WTC11 (cell line): ENCODE measurements at regions not wholly inside any gene's neighbourhood (a gene's known extent, or its start where the extent isn't known, plus 50 kb on each side); places are given as distances from the start of the nearest gene placed in this dataset.

Source experiments
- ATAC-seq: fragments of 200-7000 bp; cut with Tn5 transposase; 2 replicates; pipeline ENCODE4 v1.10.0; 2021; ENCODE audit warnings: mild to moderate bottlenecking, moderate library complexity
- CTCF ChIA-PET: fragments of 300-600 bp; sonication (Branson Sonifier 250); formaldehyde crosslinking; loops from one replicate; lab custom pipeline; 2021; ENCODE audit warnings: antibody characterized with exemption; lab: Charles Lee
- POLR2A ChIA-PET: fragments of 350-600 bp; sonication (Branson Sonifier 250); formaldehyde crosslinking; loops from one replicate; lab custom pipeline; 2021; ENCODE audit warnings: antibody characterized with exemption; lab: Charles Lee
- DNase-seq: peaks from one replicate; pipeline ENCODE4 v3.0.0; 2021; ENCODE audit warnings: low spot score
- H3K27ac Mint-ChIP-seq: 2 replicates; pipeline ENCODE4 v1.8.0; 2021; ENCODE audit warnings: mixed read lengths
- H3K27me3 Mint-ChIP-seq: 2 replicates; pipeline ENCODE4 v1.8.0; 2021; ENCODE audit warnings: low read depth, mild to moderate bottlenecking, moderate library complexity, mixed read lengths
- H3K36me3 Mint-ChIP-seq: 2 replicates; pipeline ENCODE4 v1.8.0; 2021; ENCODE audit warnings: mixed read lengths
- H3K4me1 Mint-ChIP-seq: 2 replicates; pipeline ENCODE4 v1.8.0; 2022; ENCODE audit warnings: mixed read lengths
- H3K4me3 Mint-ChIP-seq: 2 replicates; pipeline ENCODE4 v1.8.0; 2021; ENCODE audit warnings: mild to moderate bottlenecking, moderate library complexity, mixed read lengths
- H3K9me3 Mint-ChIP-seq: 2 replicates; pipeline ENCODE4 v1.8.0; 2021; ENCODE audit warnings: mixed read lengths
- GABPB1 ChIP-seq: sonication (generic); formaldehyde crosslinking; IDR thresholded peaks from 2 replicates; pipeline ENCODE4 v1.8.1; 2023; ENCODE audit warnings: mild to moderate bottlenecking, missing genetic modification reagents
- NR1H2 ChIP-seq: sonication (generic); formaldehyde crosslinking; IDR thresholded peaks from 2 replicates; pipeline ENCODE4 v1.9.0; 2021; ENCODE audit warnings: mild to moderate bottlenecking, moderate library complexity, missing genetic modification reagents
- NR3C1 ChIP-seq: sonication (generic); formaldehyde crosslinking; conservative IDR thresholded peaks from 2 replicates; pipeline ENCODE4 v1.8.1; 2023; ENCODE audit warnings: low read depth, mild to moderate bottlenecking, missing genetic modification reagents
- RORB ChIP-seq: fragments of 250-450 bp; sonication (Bioruptor Pico); IDR thresholded peaks from 2 replicates; pipeline ENCODE4 v1.9.0; 2021; ENCODE audit warnings: mild to moderate bottlenecking
- SMAD3 ChIP-seq: sonication (generic); formaldehyde crosslinking; IDR thresholded peaks from 2 replicates; pipeline ENCODE4 v1.8.0; 2022; ENCODE audit warnings: missing genetic modification reagents, mild to moderate bottlenecking, borderline replicate concordance
- SOX15 ChIP-seq: fragments of 250-450 bp; sonication (Bioruptor Pico); IDR thresholded peaks from 2 replicates; pipeline ENCODE4 v1.9.0; 2021; ENCODE audit warnings: mild to moderate bottlenecking
- ZNF219 ChIP-seq: sonication (generic); formaldehyde crosslinking; IDR thresholded peaks from 2 replicates; pipeline ENCODE4 v1.8.0; 2023; ENCODE audit warnings: missing genetic modification reagents, mild to moderate bottlenecking, borderline replicate concordance
- ZNF317 ChIP-seq: sonication (generic); formaldehyde crosslinking; IDR thresholded peaks from 2 replicates; pipeline ENCODE4 v1.8.1; 2023; ENCODE audit warnings: low read depth, mild to moderate bottlenecking, moderate library complexity, missing genetic modification reagents, borderline replicate concordance
- ZNF396 ChIP-seq: fragments of 250-450 bp; sonication (Bioruptor Pico); IDR thresholded peaks from 2 replicates; pipeline ENCODE4 v1.8.0; 2021; ENCODE audit warnings: mild to moderate bottlenecking, moderate library complexity, borderline replicate concordance
- TF ChIP-seq, protein P1 (sequence below): sonication (generic); formaldehyde crosslinking; conservative IDR thresholded peaks from 2 replicates; pipeline ENCODE4 v1.8.1; 2022; ENCODE audit warnings: mild to moderate bottlenecking, missing genetic modification reagents
- TF ChIP-seq, protein P2 (sequence below): fragments of 250-450 bp; sonication (Bioruptor Pico); IDR thresholded peaks from 2 replicates; pipeline ENCODE4 v1.9.0; 2021; ENCODE audit warnings: moderate library complexity, mild to moderate bottlenecking, inconsistent platforms, borderline replicate concordance
- TF ChIP-seq, protein P3 (sequence below): fragments of 250-450 bp; sonication (Bioruptor Pico); IDR thresholded peaks from 2 replicates; pipeline ENCODE4 v1.9.0; 2021; ENCODE audit warnings: mild to moderate bottlenecking
- TF ChIP-seq, protein P4 (sequence below): sonication (generic); formaldehyde crosslinking; IDR thresholded peaks from 2 replicates; pipeline ENCODE4 v1.8.0; 2023; ENCODE audit warnings: missing genetic modification reagents, mild to moderate bottlenecking, borderline replicate concordance
- TF ChIP-seq, protein P5 (sequence below): sonication (generic); formaldehyde crosslinking; IDR thresholded peaks from 2 replicates; pipeline ENCODE4 v1.8.1; 2023; ENCODE audit warnings: mild to moderate bottlenecking, moderate library complexity, missing genetic modification reagents
- TF ChIP-seq, protein P6 (sequence below): sonication (generic); formaldehyde crosslinking; conservative IDR thresholded peaks from 2 replicates; pipeline ENCODE4 v1.8.1; 2023; ENCODE audit warnings: mild to moderate bottlenecking, low read depth, missing genetic modification reagents, moderate library complexity
- TF ChIP-seq, protein P7 (sequence below): fragments of 250-450 bp; sonication (Bioruptor Pico); IDR thresholded peaks from 2 replicates; pipeline ENCODE4 v2.1.2; 2022; ENCODE audit warnings: mild to moderate bottlenecking, moderate library complexity
- TF ChIP-seq, protein P8 (sequence below): fragments of 200-600 bp; IDR thresholded peaks from 2 replicates; pipeline ENCODE4 v1.8.0; 2022; ENCODE audit warnings: antibody characterized with exemption
- TF ChIP-seq, protein P9 (sequence below): sonication (generic); formaldehyde crosslinking; IDR thresholded peaks from 2 replicates; pipeline ENCODE4 v1.8.1; 2023; ENCODE audit warnings: mild to moderate bottlenecking, missing genetic modification reagents

DNA sequence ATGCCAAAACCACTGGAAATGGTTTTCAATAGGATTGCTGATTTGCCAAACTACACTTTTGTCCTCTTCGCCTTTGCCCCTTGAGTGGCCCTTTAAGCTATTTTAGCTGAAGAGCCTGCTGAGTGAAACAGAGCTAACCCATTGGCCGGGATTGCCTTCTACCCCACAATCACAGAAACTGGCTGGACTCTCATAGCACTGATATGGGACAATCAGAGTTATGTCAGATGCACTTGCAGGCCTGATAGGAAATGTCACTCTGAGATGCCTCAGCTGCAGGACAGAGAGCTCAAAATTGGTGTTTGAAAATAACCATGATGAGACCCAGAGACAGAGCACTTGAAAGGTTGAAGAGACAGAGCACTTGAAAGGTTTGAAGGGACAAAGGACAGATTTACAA lies 354.4 kb downstream of the BRINP2 start:
- Mint-ChIP-seq H3K4me3 (no peak overlapping the region), H3K27me3 (no peaks in the 10 kb centered on the region), H3K27ac (no peak overlapping the region), H3K36me3 (no peaks in the 10 kb centered on the region), H3K9me3 (no peaks in the 10 kb centered on the region), H3K4me1 (peaks cover 6% of the 10 kb centered on the region)
- ChIA-PET POLR2A (no interaction called here), CTCF (no interaction called here)
- no peak for DNase-seq
- no peak for ATAC-seq
- TF ChIP-seq NR3C1: no peak
- TF ChIP-seq, protein P1, sequence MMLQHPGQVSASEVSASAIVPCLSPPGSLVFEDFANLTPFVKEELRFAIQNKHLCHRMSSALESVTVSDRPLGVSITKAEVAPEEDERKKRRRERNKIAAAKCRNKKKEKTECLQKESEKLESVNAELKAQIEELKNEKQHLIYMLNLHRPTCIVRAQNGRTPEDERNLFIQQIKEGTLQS (CRISPR knock-in tag): no peak
- no peak for TF ChIP-seq NR1H2 (CRISPR knock-in tag)
- no peak for TF ChIP-seq ZNF219 (CRISPR knock-in tag)
- TF ChIP-seq, protein P2, sequence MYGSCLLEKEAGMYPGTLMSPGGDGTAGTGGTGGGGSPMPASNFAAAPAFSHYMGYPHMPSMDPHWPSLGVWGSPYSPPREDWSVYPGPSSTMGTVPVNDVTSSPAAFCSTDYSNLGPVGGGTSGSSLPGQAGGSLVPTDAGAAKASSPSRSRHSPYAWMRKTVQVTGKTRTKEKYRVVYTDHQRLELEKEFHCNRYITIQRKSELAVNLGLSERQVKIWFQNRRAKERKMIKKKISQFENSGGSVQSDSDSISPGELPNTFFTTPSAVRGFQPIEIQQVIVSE (CRISPR knock-in tag): no peak
- TF ChIP-seq, protein P3, sequence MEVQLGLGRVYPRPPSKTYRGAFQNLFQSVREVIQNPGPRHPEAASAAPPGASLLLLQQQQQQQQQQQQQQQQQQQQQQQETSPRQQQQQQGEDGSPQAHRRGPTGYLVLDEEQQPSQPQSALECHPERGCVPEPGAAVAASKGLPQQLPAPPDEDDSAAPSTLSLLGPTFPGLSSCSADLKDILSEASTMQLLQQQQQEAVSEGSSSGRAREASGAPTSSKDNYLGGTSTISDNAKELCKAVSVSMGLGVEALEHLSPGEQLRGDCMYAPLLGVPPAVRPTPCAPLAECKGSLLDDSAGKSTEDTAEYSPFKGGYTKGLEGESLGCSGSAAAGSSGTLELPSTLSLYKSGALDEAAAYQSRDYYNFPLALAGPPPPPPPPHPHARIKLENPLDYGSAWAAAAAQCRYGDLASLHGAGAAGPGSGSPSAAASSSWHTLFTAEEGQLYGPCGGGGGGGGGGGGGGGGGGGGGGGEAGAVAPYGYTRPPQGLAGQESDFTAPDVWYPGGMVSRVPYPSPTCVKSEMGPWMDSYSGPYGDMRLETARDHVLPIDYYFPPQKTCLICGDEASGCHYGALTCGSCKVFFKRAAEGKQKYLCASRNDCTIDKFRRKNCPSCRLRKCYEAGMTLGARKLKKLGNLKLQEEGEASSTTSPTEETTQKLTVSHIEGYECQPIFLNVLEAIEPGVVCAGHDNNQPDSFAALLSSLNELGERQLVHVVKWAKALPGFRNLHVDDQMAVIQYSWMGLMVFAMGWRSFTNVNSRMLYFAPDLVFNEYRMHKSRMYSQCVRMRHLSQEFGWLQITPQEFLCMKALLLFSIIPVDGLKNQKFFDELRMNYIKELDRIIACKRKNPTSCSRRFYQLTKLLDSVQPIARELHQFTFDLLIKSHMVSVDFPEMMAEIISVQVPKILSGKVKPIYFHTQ (CRISPR knock-in tag): no peak
- TF ChIP-seq, protein P4, sequence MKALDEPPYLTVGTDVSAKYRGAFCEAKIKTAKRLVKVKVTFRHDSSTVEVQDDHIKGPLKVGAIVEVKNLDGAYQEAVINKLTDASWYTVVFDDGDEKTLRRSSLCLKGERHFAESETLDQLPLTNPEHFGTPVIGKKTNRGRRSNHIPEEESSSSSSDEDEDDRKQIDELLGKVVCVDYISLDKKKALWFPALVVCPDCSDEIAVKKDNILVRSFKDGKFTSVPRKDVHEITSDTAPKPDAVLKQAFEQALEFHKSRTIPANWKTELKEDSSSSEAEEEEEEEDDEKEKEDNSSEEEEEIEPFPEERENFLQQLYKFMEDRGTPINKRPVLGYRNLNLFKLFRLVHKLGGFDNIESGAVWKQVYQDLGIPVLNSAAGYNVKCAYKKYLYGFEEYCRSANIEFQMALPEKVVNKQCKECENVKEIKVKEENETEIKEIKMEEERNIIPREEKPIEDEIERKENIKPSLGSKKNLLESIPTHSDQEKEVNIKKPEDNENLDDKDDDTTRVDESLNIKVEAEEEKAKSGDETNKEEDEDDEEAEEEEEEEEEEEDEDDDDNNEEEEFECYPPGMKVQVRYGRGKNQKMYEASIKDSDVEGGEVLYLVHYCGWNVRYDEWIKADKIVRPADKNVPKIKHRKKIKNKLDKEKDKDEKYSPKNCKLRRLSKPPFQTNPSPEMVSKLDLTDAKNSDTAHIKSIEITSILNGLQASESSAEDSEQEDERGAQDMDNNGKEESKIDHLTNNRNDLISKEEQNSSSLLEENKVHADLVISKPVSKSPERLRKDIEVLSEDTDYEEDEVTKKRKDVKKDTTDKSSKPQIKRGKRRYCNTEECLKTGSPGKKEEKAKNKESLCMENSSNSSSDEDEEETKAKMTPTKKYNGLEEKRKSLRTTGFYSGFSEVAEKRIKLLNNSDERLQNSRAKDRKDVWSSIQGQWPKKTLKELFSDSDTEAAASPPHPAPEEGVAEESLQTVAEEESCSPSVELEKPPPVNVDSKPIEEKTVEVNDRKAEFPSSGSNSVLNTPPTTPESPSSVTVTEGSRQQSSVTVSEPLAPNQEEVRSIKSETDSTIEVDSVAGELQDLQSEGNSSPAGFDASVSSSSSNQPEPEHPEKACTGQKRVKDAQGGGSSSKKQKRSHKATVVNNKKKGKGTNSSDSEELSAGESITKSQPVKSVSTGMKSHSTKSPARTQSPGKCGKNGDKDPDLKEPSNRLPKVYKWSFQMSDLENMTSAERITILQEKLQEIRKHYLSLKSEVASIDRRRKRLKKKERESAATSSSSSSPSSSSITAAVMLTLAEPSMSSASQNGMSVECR (CRISPR knock-in tag): no peak
- no peak for TF ChIP-seq ZNF317
- TF ChIP-seq, protein P5, sequence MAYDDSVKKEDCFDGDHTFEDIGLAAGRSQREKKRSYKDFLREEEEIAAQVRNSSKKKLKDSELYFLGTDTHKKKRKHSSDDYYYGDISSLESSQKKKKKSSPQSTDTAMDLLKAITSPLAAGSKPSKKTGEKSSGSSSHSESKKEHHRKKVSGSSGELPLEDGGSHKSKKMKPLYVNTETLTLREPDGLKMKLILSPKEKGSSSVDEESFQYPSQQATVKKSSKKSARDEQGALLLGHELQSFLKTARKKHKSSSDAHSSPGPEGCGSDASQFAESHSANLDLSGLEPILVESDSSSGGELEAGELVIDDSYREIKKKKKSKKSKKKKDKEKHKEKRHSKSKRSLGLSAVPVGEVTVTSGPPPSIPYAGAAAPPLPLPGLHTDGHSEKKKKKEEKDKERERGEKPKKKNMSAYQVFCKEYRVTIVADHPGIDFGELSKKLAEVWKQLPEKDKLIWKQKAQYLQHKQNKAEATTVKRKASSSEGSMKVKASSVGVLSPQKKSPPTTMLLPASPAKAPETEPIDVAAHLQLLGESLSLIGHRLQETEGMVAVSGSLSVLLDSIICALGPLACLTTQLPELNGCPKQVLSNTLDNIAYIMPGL: no peak
- TF ChIP-seq RORB (CRISPR knock-in tag): no peak
- TF ChIP-seq, protein P6, sequence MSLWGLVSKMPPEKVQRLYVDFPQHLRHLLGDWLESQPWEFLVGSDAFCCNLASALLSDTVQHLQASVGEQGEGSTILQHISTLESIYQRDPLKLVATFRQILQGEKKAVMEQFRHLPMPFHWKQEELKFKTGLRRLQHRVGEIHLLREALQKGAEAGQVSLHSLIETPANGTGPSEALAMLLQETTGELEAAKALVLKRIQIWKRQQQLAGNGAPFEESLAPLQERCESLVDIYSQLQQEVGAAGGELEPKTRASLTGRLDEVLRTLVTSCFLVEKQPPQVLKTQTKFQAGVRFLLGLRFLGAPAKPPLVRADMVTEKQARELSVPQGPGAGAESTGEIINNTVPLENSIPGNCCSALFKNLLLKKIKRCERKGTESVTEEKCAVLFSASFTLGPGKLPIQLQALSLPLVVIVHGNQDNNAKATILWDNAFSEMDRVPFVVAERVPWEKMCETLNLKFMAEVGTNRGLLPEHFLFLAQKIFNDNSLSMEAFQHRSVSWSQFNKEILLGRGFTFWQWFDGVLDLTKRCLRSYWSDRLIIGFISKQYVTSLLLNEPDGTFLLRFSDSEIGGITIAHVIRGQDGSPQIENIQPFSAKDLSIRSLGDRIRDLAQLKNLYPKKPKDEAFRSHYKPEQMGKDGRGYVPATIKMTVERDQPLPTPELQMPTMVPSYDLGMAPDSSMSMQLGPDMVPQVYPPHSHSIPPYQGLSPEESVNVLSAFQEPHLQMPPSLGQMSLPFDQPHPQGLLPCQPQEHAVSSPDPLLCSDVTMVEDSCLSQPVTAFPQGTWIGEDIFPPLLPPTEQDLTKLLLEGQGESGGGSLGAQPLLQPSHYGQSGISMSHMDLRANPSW (CRISPR knock-in tag): no peak
- TF ChIP-seq, protein P7, sequence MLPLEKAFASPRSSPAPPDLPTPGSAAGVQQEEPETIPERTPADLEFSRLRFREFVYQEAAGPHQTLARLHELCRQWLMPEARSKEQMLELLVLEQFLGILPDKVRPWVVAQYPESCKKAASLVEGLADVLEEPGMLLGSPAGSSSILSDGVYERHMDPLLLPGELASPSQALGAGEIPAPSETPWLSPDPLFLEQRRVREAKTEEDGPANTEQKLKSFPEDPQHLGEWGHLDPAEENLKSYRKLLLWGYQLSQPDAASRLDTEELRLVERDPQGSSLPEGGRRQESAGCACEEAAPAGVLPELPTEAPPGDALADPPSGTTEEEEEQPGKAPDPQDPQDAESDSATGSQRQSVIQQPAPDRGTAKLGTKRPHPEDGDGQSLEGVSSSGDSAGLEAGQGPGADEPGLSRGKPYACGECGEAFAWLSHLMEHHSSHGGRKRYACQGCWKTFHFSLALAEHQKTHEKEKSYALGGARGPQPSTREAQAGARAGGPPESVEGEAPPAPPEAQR (CRISPR knock-in tag): no peak
- TF ChIP-seq GABPB1 (CRISPR knock-in tag): no peak
- no peak for TF ChIP-seq SOX15 (CRISPR knock-in tag)
- no peak for TF ChIP-seq SMAD3 (CRISPR knock-in tag)
- TF ChIP-seq, protein P8, sequence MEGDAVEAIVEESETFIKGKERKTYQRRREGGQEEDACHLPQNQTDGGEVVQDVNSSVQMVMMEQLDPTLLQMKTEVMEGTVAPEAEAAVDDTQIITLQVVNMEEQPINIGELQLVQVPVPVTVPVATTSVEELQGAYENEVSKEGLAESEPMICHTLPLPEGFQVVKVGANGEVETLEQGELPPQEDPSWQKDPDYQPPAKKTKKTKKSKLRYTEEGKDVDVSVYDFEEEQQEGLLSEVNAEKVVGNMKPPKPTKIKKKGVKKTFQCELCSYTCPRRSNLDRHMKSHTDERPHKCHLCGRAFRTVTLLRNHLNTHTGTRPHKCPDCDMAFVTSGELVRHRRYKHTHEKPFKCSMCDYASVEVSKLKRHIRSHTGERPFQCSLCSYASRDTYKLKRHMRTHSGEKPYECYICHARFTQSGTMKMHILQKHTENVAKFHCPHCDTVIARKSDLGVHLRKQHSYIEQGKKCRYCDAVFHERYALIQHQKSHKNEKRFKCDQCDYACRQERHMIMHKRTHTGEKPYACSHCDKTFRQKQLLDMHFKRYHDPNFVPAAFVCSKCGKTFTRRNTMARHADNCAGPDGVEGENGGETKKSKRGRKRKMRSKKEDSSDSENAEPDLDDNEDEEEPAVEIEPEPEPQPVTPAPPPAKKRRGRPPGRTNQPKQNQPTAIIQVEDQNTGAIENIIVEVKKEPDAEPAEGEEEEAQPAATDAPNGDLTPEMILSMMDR: no peak
- TF ChIP-seq ZNF396 (CRISPR knock-in tag): no peak
- TF ChIP-seq, protein P9, sequence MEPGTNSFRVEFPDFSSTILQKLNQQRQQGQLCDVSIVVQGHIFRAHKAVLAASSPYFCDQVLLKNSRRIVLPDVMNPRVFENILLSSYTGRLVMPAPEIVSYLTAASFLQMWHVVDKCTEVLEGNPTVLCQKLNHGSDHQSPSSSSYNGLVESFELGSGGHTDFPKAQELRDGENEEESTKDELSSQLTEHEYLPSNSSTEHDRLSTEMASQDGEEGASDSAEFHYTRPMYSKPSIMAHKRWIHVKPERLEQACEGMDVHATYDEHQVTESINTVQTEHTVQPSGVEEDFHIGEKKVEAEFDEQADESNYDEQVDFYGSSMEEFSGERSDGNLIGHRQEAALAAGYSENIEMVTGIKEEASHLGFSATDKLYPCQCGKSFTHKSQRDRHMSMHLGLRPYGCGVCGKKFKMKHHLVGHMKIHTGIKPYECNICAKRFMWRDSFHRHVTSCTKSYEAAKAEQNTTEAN (CRISPR knock-in tag): no peak
